ENCODE measurements at regions not wholly inside any gene's neighbourhood (a gene's known extent, or its start where the extent isn't known, plus 50 kb on each side); places are given as distances from the start of the nearest gene placed in this dataset.
"Not testable (repeated sequence)": the region's sequence is repeated elsewhere in the genome, so short reads cannot be mapped to it uniquely, and the experiment has no call there.

DNA sequence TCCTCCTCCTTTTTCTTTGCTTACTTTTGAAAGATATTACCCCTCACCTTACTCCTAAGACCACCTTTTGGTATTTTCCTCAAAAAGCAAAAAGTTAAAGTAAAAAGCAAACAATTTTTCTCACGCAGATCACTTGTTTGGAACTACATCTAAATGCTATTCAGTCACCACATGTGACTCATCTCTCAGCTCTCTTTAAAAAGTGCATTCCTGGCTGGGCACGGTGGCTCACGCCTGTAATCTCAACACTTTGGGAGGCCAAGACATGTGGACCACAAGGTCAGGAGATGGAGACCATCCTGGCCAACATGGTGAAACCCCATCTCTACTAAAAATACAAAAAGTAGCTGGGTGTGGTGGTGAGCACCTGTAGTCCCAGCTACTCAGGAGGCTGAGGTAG lies 218.0 kb downstream of the HS3ST3B1 start:
- not testable (repeated sequence) for DNase-seq

GRCh38 chr17:14514973-14515372 lies 214.1 kb downstream of the HS3ST3B1 start:
- no peak for DNase-seq

DNA sequence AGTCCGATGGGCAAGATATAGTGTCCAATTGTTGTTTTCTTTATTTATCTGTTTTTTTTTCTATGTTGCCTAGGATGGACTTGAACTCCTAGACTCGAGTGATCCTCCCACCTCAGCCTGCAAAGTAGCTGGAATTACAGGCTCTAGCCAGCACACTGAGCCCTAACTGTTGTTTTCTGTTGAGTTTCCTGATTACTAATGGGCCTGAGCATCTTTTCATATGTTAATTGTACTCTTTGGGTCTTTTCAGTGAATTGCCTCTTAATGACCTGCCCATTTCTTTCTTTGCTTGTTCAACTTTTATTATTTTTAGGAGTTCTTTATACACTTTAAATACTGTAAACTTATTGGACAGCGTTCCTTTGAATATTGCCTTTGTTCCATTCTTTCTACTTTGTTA lies 213.0 kb downstream of the HS3ST3B1 start:
- DNase-seq = no peak

- no peak for DNase-seq
Observed at GRCh38 chr17:14510136-14510535, 209.3 kb downstream of the HS3ST3B1 start.

- no peak for DNase-seq
Observed at GRCh38 chr17:14508156-14508555, 207.3 kb downstream of the HS3ST3B1 start.

DNA sequence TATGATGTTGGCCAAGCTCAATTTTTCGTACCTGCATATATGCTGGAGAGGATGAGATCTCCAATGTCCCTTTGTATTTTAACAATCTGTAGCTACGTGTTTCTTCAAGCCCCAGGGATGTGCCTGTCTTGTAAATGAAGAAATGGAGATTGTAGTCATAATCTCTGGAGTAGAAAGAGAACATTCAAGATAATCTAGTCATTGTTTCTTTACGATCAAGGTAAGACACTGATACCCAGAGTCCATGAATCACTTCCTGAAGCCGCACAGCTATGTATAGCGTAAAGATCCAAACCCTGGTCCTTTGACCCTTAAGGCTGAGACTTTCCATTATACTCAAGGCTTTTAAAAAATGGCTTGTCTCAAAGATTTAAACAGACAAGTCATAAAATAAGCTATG lies 205.5 kb downstream of the HS3ST3B1 start:
- DNase-seq = no peak

GRCh38 chr17:14505606-14506005 lies 204.7 kb downstream of the HS3ST3B1 start:
- DNase-seq = no peak

GRCh38 chr17:14499976-14500375 lies 199.1 kb downstream of the HS3ST3B1 start:
- no peak for DNase-seq

- no peak for DNase-seq
Observed at GRCh38 chr17:14498812-14499211, 197.9 kb downstream of the HS3ST3B1 start.

GRCh38 chr17:14494161-14494560 lies 193.3 kb downstream of the HS3ST3B1 start:
- no peak for DNase-seq

GRCh38 chr17:14489986-14490385 lies 189.1 kb downstream of the HS3ST3B1 start:
- DNase-seq = no peak

GRCh38 chr17:14488958-14489550 lies 188.2 kb downstream of the HS3ST3B1 start:
- no peak for DNase-seq

GRCh38 chr17:14487068-14487467 lies 186.2 kb downstream of the HS3ST3B1 start:
- no peak for DNase-seq

DNA sequence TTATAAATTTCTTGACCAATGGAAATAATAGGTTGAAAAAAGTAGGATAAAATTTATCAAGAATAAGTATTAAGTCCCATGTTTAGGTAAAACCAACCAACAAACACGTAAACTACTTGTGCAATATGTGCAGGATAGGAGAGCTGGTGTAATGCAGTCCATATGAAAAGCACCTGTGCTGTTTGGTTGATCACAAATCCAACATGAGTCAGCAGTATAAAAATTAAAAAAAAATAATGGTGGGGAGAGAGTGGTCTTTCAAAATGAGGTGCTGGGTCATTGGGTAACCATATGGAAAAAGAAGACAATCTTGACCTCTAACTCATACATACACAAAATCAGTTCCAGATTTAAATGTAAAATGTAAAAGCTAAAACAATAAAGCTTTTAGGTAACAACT lies 181.8 kb downstream of the HS3ST3B1 start:
- DNase-seq = no peak

GRCh38 chr17:14481664-14482063 lies 180.8 kb downstream of the HS3ST3B1 start:
- no peak for DNase-seq

DNA sequence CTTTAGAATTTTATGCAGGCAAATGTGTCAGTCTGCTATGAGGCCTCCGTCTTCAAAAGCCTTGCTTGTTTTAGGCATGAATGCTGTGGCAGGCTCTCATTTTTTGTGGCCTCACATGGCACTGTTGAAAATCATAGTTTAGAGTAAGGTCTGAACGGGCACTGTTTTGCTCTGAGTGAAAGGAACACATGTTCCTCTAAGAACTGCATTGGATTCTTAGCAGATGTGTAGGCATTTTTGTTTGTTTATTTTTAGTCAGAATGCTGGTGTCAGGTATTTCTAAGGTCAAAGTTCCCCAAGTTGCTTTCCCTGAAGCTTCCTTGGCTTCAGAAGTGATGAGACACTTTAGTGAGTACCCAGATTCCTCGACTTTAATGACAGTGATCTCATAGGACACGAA lies 173.7 kb downstream of the HS3ST3B1 start:
- DNase-seq = no peak

GRCh38 chr17:14471052-14471451 lies 170.2 kb downstream of the HS3ST3B1 start:
- DNase-seq = no peak

- DNase-seq = no peak
Observed at GRCh38 chr17:14470417-14470816, 169.5 kb downstream of the HS3ST3B1 start.

DNA sequence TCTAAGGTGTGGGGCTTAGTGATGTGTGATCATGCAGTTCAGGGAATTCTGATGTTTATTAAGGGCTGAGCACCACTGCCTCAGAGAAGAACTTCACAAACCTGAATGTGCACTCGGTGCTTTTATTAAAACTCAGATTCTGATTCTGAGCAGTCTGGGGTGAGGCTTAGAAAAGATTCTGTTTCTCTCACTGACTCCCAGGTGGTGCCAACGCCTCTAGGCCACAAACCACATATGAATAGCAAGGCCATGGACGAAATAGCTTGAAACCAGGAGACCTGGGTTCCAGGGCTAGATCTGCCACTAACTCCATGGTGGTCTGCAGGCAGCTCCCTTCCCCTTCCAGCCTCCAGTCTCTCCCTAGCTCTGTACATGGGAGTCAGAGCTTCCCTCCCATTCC lies 169.1 kb downstream of the HS3ST3B1 start:
- no peak for DNase-seq

GRCh38 chr17:14468858-14469257 lies 168.0 kb downstream of the HS3ST3B1 start:
- DNase-seq = no peak

GRCh38 chr17:14461227-14461548 lies 160.3 kb downstream of the HS3ST3B1 start:
- no peak for DNase-seq

DNA sequence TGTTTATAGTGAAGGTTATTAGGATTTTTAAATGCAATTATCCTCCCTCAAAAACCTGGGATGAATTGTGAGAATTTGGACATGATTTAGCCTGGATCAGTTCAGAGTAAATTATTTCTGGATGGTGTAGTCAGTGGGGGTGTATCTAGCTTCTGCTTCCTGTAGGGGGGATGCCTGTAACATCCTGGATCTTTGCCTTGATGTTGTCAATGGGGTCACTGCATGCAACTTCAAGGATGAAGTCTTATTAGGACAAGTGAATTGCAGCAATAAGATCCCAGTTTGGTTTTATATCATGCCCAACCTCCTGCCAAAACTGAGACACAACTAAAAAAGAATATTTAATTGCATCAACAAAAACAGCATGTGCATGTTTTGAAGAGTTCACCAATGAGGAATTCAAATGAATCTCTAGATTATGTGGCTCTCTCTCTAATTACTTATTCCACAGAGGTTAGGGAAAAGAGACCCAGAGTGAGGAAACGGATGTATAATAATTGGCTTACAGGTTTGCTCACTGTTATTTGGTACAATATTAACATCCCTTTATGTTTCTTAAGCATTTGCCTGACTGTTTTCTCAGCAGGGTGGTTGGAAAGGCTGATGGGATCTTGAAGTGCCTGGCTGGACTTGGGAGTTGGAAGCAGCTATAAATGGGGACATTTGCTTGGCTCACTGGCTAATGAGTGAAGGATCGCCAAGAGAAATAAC lies 159.8 kb downstream of the HS3ST3B1 start:
- no peak for DNase-seq

- DNase-seq = no peak
Observed at GRCh38 chr17:14459955-14460354, 159.1 kb downstream of the HS3ST3B1 start.

GRCh38 chr17:14458724-14459123 lies 157.8 kb downstream of the HS3ST3B1 start:
- DNase-seq = no peak

- no peak for DNase-seq
Observed at GRCh38 chr17:14454746-14455145, 153.9 kb downstream of the HS3ST3B1 start.

Measured in stimulated activated naive CD4-positive, alpha-beta T cell (primary cell).